GM19463 (cell line): ENCODE measurements at regions not wholly inside any gene's neighbourhood (a gene's known extent, or its start where the extent isn't known, plus 50 kb on each side); places are given as distances from the start of the nearest gene placed in this dataset.
"Not testable (repeated sequence)": the region's sequence is repeated elsewhere in the genome, so short reads cannot be mapped to it uniquely, and the experiment has no call there.

ENCODE experiments used
- ATAC-seq: cut with Tn5 transposase; IDR thresholded peaks from one replicate; pipeline ENCODE4 v1.9.1; 2021; ENCODE audit warnings: mild to moderate bottlenecking, moderate library complexity; ENCODE audit not compliant: unreplicated experiment

DNA sequence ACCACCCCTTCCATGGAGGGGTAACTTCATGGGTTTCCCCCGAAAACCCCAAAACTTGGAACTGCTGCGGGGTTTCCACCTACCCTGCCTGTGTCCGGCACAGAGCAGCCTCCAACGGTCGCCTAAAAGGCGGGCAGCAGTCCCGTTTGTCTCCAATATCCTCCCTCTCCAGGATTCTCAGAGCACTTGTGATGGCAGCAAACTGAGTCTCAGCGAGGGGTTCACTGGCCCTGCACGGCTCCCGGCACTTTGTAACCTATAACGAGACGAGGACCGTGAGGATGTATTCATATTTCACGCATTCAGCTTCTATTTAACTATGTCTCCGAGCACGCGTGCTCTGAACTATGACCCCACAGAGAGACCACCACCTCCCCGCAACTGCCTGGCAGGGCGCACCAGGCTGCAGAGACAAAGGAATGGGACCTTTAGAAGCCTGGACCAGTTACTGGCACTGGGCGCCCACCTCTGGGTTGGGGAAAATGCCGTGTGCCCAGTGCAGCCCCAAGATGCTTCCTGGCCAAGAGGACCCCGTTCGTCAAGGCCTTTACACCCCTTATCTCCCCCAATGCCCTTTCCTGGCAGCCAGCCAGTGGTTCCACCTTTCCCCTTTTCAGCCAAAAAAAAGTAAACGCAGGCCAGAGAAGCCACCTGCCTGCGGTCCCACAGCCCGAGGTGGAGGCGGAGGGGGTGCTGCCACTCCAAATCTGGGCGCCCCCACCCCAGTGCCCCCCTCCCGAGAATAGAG lies 173.1 kb upstream of the RTL1 start:
- no peak for ATAC-seq

GRCh38 chr14:101077481-101078074 lies 174.1 kb upstream of the RTL1 start:
- ATAC-seq = no peak

- ATAC-seq = no peak
Observed at GRCh38 chr14:101078170-101078891, 174.8 kb upstream of the RTL1 start.

DNA sequence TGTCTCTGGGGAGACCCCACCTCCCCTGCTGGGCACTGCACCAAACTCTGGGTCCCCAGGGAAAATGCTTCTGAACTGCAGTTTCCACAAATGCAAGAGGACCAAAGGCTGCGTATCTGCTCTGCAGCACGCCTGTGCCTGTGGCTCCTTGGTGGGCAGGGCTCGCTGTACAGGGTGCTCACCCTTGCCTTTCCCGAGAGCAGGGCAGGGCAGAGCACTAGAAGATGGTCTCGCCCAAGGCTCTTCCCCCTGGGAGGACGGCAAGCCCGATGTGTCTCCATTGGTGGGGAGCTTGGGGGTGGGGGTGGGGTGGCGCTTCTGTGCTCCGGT lies 175.3 kb upstream of the RTL1 start:
- no peak for ATAC-seq

GRCh38 chr14:101080922-101081593 lies 177.5 kb upstream of the RTL1 start:
- no peak for ATAC-seq

DNA sequence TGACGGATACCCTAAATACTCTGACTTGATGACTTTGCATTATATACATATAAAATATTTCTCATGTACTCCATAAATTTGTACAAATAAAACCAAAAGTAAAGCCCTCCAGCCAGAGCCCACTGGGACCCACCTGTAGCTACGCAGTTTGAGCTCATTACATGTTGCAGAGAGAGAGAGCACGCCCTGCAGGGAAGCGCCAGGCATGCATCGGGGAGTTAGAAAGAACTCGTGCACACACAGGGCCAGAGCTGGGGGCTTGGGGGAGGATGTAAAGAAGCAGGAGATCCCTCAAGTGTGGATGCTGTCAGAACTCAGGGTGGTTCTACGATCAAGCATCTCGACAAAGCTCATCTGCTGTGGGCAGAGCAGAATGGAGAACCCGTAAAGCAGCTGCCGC lies 178.5 kb upstream of the RTL1 start:
- no peak for ATAC-seq

GRCh38 chr14:101082436-101083384 lies 179.2 kb upstream of the RTL1 start:
- ATAC-seq = no peak

- no peak for ATAC-seq
Observed at GRCh38 chr14:101083564-101084435, 180.3 kb upstream of the RTL1 start.

DNA sequence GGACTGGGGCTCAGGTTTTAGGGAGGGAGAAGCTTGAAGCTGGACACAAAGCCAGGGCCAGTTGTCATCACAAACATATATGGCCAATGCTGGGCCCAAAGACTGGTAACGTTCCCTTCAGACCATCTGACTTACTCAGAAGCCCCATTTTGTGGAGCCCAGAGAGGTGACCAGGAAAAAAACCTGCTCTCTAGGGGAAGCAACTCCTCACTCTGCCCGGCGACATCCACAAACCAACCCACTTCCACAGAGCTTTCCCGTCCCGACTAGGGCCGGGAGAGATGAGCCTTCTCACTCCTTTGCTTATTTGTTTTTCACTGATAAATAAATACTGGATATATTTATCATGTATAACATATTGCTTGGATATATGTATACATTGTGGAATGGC lies 180.9 kb upstream of the RTL1 start:
- ATAC-seq = no peak

GRCh38 chr14:101086926-101087325 lies 183.4 kb upstream of the RTL1 start:
- ATAC-seq = no peak

DNA sequence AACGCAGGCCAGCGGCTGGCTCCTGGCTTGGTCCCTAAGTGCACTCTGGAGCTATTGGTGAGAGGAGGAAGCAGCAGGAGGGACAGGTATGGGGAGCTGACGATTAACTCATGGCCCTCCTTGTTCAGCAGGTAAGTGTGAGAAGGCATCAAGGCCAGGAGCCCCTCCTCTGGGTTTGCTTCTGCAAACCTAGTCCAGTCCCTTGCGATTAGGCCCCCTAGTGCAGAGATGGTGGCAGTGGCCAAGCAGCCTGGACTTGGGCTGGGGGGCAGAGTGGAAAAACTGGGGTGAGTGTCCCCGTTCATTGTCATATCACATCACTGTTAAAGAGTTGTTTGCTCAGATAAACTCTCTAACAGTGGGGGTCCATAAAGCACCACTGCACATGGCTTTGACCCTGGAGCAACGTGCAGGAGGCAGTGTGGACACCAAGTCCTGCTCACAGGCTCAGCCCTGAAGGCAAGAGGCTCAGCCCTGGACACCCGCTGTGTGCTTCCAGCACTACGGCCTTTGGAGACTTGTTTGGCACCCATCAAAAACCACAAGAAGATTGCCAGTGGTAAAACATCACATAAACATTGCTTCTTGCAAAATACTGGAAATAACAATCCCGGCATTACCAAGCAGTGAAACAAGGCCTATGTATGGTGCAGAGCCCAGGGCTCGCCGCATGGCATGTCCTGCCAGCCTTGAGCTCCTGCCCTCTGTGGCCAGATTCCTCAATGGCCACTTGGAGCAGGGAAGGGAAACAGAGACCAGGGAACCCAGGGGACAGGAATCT lies 184.3 kb upstream of the RTL1 start:
- ATAC-seq = no peak

GRCh38 chr14:101088395-101088667 lies 184.8 kb upstream of the RTL1 start:
- ATAC-seq = no peak

- ATAC-seq = no peak
Observed at GRCh38 chr14:101088714-101089113, 185.2 kb upstream of the RTL1 start.

GRCh38 chr14:101090478-101090877 lies 187.0 kb upstream of the RTL1 start:
- ATAC-seq = not testable (repeated sequence)

DNA sequence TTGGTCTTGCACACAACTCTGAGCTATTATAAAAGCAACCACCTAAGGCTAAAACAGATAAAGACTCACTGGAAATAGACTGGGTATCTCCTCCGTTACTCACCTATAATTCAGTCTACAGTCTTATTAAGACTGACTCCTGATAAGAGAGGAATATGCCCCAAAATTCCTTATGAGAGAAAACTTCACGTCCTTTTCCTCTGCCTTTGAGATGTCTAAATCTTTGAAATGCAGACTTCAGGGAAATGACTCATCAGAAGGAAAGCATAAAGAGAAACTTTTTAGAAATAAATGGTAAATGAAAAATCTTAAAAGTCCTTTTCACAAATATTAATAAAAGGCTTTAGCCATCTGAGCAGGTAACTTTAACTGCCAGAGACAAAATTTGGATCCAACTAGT lies 187.5 kb upstream of the RTL1 start:
- ATAC-seq = no peak

GRCh38 chr14:101094916-101095315 lies 191.4 kb upstream of the RTL1 start:
- not testable (repeated sequence) for ATAC-seq

DNA sequence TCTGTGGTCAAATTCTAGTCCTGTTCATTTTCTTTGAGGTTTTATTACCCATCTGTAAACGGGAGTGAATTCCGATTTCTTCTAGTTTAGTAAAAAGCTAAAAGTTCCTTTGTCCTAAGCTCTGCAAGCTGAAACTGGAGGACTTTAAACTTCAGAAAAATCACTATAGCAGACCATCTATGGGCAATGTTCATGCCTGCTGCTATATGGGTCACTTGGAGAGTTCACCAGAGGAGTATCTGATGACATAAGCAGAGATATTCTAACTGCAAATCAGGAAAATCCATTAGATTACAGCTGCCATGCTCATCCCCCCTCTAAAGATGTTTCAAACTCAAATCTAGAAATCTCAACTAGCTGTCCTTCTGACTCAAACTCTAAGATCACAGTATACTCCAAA lies 193.0 kb upstream of the RTL1 start:
- no peak for ATAC-seq

DNA sequence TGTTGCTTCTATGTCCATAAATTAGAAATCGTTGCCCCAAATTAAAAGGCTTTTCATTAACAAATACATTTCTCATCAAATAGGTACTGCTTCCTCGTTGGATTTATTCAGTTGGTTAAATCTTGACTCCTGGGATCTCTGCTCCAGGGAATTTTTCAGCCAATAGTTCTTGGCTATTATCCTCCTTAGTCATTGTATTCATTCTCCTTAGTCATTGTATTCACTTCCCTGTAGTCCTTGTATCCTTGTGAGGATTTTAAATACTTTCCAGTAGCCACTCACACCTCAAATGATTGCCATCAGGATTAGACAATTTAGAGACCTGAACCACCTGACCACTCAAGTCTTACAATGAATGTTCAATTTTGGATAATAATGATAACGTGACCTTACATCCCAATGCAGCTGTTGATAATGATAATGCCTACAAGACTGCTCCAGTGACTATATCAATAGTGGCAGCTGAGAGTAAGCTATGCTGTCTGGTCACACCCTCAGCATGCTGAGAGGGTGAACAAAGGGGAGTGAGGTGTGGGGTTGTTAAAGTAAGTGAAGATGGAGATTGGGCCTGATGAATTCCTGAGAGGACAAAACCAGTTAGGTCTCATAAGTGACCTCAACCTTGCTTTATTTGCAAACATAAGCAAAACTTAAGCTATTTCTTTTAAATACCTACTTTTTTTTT lies 193.7 kb upstream of the RTL1 start:
- ATAC-seq = no peak

DNA sequence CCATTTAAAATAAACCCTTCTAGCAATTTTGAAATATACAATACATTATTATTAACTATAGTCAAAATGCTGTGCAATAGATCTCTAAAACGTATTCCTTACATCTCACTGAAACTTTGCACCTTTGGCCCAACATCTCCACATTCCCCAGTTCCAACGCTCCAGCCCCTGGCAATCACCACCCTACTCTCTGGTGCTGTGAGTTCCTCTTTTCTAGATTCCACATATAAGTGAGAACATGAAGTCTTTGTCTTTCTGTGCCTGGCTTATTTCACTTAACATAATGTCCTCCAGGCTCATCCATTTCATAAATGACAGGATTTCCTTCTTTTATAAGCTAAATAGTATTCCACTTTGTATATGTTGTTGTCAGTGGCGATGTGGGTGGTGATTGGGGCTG lies 194.7 kb upstream of the RTL1 start:
- no peak for ATAC-seq
